GM12873 (cell line): ENCODE measurements at regions not wholly inside any gene's neighbourhood (a gene's known extent, or its start where the extent isn't known, plus 50 kb on each side); places are given as distances from the start of the nearest gene placed in this dataset.

Source experiments
- TF ChIP-seq, protein P1 (sequence below): IDR thresholded peaks from 2 replicates; pipeline ENCODE4 v1.5.1; 2012; ENCODE audit warnings: low read depth, mild to moderate bottlenecking, moderate library complexity, low read length, control low read depth; ENCODE audit not compliant: insufficient read depth; ENCODE audit errors: missing control alignments

DNA sequence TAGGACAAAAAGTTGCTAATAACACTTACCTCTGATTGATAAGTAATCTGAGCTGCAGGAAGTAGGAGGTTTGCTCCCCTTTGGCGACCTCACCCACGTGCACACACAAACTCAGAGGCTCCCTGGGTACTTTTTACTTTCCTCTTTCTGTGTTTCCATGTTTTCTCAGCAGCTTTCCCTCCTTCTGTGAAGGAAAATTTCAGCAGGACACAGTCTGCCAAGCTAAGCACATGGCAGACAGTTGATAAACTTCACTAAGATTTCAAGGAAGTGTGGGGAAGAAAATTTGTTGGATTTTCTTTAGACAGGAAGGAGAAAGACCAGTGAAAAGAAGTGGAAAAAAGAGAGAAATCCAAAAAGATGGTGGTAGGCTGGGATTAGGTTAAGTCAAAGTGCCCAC lies 215.5 kb upstream of the ARG1 start:
- TF ChIP-seq, protein P1, sequence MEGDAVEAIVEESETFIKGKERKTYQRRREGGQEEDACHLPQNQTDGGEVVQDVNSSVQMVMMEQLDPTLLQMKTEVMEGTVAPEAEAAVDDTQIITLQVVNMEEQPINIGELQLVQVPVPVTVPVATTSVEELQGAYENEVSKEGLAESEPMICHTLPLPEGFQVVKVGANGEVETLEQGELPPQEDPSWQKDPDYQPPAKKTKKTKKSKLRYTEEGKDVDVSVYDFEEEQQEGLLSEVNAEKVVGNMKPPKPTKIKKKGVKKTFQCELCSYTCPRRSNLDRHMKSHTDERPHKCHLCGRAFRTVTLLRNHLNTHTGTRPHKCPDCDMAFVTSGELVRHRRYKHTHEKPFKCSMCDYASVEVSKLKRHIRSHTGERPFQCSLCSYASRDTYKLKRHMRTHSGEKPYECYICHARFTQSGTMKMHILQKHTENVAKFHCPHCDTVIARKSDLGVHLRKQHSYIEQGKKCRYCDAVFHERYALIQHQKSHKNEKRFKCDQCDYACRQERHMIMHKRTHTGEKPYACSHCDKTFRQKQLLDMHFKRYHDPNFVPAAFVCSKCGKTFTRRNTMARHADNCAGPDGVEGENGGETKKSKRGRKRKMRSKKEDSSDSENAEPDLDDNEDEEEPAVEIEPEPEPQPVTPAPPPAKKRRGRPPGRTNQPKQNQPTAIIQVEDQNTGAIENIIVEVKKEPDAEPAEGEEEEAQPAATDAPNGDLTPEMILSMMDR = no peak

DNA sequence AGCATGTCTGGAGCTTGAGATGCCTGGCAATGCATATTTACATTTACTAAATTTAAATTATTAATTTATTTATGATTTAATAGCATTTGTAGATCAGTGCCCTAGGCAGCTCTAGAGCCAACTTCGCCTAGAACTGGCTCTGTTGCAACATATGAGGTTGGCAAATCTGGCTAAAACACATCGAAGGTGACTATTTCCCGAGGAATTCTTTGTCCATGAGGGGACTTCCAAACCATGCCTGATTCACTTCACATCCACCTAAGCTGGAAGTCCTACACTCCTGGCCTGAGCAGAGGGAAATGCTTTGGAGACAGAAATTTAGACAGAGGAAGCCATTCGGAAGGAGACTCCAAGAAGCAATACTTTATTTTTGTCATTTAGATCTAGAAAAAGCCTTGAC lies 211.0 kb upstream of the ARG1 start:
- TF ChIP-seq, protein P1 = no peak

DNA sequence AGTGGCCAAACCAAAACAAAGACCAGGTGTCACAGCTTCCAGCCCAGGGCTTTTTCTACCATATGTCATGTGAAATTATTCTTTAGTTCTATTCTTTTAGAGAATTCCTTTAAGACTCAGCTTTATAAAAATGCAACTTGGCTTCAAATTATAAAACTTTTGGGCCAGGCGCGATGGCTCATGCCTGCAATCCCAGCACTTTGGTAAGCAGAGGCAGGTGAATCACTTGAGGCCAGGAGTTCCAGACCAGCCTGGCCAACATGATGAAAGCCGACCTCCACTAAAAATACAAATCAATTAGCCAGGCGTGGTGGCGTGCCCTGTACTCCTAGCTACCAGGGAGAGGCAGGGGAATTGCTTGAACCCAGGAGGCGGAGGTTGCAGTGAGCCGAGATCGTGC lies 210.3 kb upstream of the ARG1 start:
- TF ChIP-seq, protein P1 = no peak

DNA sequence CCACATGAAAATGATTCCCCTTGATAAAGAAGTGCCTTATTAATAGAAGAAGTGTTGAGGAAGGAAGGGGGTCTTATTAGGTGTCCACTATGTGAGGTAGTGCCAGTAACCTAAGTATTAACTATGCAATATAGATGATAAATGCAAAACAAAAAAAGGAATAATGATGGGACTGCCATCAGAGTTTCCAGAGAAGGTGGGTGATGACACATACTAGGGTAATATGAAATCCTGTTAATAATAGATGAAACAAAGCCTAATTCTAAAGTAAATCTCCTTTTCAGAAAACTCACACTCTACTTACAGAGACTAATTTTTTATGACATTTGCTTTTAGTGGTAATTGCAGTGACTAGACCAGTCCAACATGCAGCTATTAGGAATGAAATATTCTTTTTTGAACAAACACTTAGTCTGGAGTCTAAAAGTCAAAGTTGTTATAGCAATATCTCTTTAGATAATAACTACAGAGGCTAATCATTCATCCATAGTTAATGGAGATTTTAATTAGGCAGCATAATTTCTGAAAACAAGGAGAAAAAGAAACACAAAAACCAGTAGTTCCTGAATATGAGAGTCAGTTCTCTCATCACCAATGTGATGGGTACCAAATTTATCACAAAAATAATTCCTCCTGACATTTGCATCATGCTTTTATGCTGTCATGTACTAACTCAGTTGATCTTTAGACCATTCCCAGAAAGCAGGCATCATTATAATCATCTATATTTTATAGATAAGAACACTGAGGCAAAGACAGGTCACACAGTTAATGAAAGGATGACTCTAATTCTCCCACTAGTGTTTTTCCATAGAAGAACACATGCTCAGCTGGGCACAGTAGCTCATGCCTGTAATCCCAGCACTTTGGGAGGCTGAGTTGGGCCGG lies 208.8 kb upstream of the ARG1 start:
- TF ChIP-seq, protein P1 = no peak

DNA sequence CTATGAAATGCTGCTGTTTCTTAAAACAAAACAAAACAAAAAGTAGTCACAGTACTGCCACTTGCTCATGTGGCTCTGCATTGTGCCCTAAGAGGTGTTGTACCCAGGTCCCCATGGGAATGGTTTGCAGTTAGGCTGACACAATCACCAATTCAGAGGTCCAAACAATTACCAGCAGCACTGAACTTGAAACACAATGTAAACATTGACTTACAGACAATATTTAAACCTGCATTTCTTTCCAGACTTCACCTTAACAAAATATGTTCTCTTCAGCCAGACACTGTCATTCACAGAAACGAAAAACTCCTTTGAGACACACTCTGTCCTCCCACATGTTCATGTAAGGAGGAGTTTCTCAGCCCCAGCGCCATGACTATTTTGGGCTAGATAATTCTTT lies 206.8 kb upstream of the ARG1 start:
- TF ChIP-seq, protein P1 = no peak

DNA sequence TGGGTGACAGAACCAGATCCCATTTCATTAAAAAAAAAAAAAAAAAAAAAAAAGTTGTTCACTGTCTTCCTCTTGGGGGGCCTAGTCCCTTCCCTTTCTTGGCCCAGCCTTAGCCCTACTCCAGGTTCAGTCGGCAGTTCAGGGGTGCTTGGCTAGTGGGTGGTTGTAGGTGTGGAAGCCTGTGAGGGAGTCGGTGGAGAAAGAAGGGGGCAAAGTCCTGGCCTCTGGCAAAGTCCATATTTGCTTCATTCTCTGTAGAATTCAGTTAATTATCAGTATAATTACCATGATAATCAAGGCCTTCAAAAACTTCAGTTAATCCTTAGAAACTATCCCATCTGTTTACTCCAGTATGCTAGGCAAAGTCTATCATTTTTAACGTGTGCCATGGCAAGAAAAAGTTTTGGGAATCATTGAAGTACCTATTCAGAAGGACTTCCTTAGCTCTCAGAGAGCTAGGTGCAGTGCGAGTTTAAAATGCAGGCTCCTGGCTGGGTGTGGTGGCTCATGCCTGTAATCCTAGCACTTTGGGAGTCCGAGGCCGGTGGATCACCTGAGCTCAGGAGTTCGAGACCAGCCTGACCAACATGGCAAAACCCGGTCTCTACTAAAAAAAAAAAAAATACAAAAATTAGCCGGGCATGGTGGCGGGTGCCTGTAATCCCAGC lies 205.7 kb upstream of the ARG1 start:
- TF ChIP-seq, protein P1 = no peak

DNA sequence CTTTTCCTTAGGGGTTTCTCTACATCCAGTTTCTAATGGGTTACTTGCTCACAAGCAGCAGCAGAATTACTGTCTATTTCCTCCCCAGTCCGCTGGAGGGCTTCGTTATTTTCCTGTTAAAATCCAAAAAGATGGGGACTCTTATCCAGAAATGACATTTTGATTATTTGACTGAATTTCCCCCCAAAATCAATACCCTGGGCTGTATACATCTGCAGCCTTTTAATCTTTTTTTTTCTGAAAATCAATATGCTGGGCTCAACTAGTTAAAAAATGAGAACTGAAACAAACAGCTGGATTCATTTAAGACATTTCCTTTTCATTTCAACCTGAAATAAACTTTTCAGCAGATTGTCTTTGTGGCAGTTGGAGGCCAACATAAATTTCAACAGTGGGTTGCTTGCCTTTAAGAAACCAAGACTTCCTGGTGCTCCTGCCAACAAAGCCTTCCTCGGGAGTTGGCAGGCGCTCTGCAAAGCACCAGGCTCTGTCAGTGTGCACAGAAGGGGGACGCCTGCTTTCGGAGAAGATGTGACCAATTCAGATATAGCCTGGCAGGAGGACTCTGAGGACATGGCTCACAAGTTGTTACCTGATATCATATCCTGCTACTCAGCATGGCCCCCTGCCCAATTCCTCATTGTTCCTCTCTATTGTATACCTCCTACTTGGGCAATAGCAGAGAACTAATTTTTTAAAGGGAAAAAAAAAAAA lies 204.7 kb upstream of the ARG1 start:
- TF ChIP-seq, protein P1 = peak; percentile 3
